ENCODE measurements at regions not wholly inside any gene's neighbourhood (a gene's known extent, or its start where the extent isn't known, plus 50 kb on each side); places are given as distances from the start of the nearest gene placed in this dataset.
"Not testable (repeated sequence)": the region's sequence is repeated elsewhere in the genome, so short reads cannot be mapped to it uniquely, and the experiment has no call there.

GRCh38 chr2:76193089-76193488 lies 482.4 kb upstream of the GCFC2 start:
- Mint-ChIP-seq H3K36me3 (ENCODE audit: low read depth) (no peaks in the 10 kb centered on the region), H3K4me1 (no peaks in the 10 kb centered on the region), H3K27me3 (no peaks in the 10 kb centered on the region), H3K9me3 (peaks cover 11% of the 10 kb centered on the region), H3K4me3 (no peak overlapping the region), H3K27ac (no peak overlapping the region)
- no peak for ATAC-seq (replicated peaks)

DNA sequence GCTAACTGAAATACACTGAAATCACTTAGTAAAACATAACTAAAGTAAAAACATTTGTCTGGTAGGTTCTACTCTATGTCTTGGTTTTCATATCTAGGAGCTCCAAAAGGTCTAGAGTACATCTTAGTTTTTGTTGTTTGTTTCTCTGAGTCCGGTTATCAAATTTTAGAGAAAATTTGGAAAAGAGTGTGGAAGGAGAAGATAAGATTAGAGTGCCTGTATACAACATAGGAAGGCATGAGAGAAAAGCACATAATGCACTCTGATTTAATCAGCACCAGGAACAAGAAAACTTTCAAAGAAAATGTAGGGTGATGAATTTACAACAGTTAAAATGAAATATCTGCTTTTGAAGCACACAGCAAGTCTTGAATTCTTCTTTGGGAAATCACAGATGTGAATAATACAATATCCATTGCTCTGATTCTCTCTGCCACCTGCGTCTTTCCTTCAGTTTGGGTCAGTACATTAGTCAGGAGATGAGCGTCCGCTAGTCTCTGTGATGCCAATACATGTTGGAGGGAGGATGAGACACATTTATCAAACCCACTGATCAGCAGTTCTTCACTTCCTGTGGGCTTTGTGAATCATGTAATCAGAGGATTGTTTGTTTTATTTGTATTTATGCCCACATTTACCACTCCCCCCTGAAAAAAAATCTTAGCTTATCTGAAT lies 477.8 kb upstream of the GCFC2 start:
- Mint-ChIP-seq H3K27me3 (no peaks in the 10 kb centered on the region), H3K4me3 (no peak overlapping the region), H3K4me1 (no peaks in the 10 kb centered on the region), H3K9me3 (peaks cover 11% of the 10 kb centered on the region), H3K27ac (no peak overlapping the region), H3K36me3 (ENCODE audit: low read depth) (no peaks in the 10 kb centered on the region)
- no peak for ATAC-seq (replicated peaks)

- H3K4me3 Mint-ChIP-seq, result no peak overlapping the region
- no peaks in the 10 kb centered on the region for H3K4me1 Mint-ChIP-seq
- ATAC-seq (replicated peaks), result no peak
- H3K36me3 Mint-ChIP-seq (ENCODE audit: low read depth), result no peaks in the 10 kb centered on the region
- H3K27me3 Mint-ChIP-seq, result no peaks in the 10 kb centered on the region
- no peak overlapping the region for H3K27ac Mint-ChIP-seq
- peaks cover 8% of the 10 kb centered on the region for H3K9me3 Mint-ChIP-seq
Measured at GRCh38 chr2:76187415-76187814, 476.7 kb upstream of the GCFC2 start.

DNA sequence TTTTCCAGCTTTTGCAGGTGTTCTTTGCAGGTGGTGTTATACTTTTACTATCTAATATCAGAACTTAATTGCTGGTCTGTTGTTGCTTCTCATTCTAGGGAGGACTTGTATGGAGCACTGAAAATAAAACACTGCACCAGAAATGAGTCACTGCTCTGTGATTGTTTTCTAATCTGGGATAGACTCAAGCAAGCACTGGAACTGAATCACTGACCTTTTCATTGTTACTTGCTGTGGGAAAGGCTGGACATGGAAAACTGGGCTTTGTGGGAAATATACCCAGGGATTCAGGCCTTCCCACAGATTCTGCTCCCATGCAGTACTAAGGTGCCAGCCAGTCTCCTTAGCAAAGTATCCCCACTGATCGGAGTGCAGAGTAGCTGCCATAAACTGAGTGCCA lies 470.0 kb upstream of the GCFC2 start:
- Mint-ChIP-seq H3K36me3 (ENCODE audit: low read depth) (no peaks in the 10 kb centered on the region), H3K9me3 (peaks cover 12% of the 10 kb centered on the region), H3K27ac (no peak overlapping the region), H3K4me1 (no peaks in the 10 kb centered on the region), H3K27me3 (no peaks in the 10 kb centered on the region), H3K4me3 (no peak overlapping the region)
- no peak for ATAC-seq (replicated peaks)

DNA sequence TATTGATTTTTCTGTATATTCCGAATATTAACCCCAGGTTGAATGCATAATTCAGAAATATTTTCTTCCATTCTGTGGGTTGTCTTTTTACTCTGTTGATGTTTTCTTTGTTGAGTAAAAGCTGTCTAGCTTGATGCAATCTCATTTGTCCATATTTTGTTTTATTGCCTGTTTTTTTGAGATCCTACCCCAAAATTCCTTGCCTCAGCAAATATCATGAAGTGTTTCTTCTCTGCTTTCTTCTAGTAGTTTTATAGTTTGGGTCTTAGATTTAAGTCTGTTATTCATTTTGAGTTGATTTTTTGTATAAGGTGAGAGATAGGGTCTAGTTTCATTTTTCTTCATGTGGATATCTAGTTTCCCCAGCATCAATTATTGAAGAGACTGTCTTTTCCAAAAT lies 467.9 kb upstream of the GCFC2 start:
- Mint-ChIP-seq H3K27me3 (no peaks in the 10 kb centered on the region), H3K4me1 (no peaks in the 10 kb centered on the region), H3K4me3 (no peak overlapping the region), H3K27ac (no peak overlapping the region), H3K9me3 (peaks cover 25% of the 10 kb centered on the region), H3K36me3 (ENCODE audit: low read depth) (no peaks in the 10 kb centered on the region)
- ATAC-seq (replicated peaks), result no peak

DNA sequence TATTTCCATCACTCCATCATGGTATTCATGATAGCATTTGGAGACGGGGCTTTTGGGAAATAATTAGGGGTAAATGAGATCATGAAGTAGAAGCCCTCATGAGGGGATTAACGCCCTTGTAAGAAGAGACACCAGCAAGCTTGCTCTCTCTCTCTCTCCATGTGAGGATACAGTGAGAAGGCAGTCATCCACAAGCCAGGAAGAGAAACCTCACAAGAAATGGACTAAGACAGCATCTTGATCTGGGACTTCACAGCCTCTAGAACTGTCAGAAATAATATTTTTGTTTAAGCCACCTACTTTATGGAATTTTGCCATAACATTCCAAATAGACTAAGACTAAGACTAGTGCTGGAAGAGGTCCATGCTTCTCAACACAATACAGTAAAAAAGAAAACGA lies 464.6 kb upstream of the GCFC2 start:
- Mint-ChIP-seq H3K4me1 (no peaks in the 10 kb centered on the region), H3K27me3 (no peaks in the 10 kb centered on the region), H3K4me3 (no peak overlapping the region), H3K27ac (no peak overlapping the region), H3K9me3 (peaks cover 22% of the 10 kb centered on the region), H3K36me3 (ENCODE audit: low read depth) (no peaks in the 10 kb centered on the region)
- no peak for ATAC-seq (replicated peaks)

DNA sequence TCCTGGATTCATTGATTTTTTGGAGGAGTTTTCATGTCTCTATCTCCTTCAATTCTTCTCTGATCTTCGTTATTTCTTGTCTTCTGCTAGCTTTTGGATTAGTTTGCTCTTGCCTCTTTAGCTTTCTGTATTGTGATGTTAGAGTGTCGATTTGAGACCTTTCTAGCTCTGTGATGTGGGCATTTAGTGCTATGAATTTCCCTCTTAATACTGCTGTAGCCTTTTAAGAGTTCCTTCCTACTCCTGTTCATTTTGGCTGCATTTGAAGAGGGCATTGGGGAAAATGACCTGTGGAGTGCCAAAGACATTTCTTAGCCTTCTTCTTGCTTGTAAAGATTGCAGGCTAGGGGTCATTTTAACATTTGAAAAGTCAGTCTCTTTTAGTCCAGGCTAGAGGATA lies 463.8 kb upstream of the GCFC2 start:
- no peaks in the 10 kb centered on the region for H3K27me3 Mint-ChIP-seq
- ATAC-seq (replicated peaks), result no peak
- no peaks in the 10 kb centered on the region for H3K4me1 Mint-ChIP-seq
- H3K27ac Mint-ChIP-seq, result no peak overlapping the region
- H3K4me3 Mint-ChIP-seq, result no peak overlapping the region
- no peaks in the 10 kb centered on the region for H3K36me3 Mint-ChIP-seq (ENCODE audit: low read depth)
- peaks cover 22% of the 10 kb centered on the region for H3K9me3 Mint-ChIP-seq

DNA sequence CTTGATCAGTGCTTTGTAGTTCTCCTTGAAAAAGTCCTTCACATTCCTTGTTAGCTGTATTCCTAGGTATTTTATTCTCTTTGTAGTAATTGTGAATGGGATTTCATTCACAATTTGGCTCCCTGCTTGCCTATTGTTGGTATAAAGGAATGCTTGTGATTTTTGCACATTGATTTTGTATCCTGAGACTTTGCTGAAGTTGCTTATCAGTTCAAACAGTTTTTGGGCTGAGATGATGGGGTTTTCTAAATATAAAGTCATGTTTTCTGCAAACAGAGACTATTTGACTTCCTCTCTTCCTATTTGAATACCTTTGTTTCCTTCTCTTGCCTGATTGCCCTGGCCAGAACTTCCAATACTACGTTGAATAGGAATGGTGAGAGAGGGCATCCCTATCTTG lies 462.5 kb upstream of the GCFC2 start:
- H3K4me3 Mint-ChIP-seq; H3K36me3 Mint-ChIP-seq (ENCODE audit: low read depth); H3K27ac Mint-ChIP-seq; H3K27me3 Mint-ChIP-seq; H3K4me1 Mint-ChIP-seq; ATAC-seq (replicated peaks): not testable (repeated sequence)
- peaks cover 19% of the 10 kb centered on the region for H3K9me3 Mint-ChIP-seq

DNA sequence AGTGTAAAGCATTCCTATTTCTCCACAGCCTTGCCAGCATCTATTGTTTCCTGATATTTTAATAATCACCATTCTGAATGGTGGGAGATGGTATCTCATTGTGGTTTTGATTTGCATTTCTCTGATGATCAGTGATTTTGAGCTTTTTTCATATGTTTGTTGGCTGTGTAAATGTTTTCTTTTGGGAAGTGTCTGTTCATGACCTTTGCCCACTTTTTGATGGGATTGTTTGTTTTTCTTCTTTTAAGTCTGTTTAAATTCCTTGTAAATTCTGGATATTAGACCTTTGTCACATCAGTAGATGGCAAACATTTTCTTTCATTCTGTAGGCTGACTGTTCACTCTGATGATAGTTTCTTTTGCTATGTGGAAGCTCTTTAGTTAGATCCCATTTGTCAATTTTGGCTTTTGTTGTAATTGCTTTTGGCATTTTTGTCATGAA lies 461.5 kb upstream of the GCFC2 start:
- peaks cover 19% of the 10 kb centered on the region for H3K9me3 Mint-ChIP-seq
- not testable (repeated sequence) for H3K4me3 Mint-ChIP-seq; H3K27me3 Mint-ChIP-seq; ATAC-seq (replicated peaks); H3K36me3 Mint-ChIP-seq (ENCODE audit: low read depth); H3K4me1 Mint-ChIP-seq; H3K27ac Mint-ChIP-seq

DNA sequence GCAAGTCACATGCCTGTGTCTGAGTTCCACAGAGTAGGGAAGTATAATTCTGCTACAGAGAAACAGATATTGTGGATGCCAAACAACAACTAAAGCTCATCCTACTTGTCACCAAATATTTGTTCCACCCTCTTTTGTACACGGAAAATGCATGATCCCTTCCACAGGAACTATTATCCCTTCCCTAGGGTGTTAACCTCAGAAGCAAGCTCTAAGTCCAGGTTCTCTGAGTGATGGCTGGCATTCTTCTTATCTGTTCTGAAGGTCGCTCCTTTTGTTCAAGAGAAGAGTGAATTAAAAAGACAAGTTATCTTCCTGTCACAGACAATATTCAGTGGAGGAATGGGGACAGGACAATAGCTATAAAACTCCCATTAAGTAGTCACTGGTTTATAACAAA lies 460.1 kb upstream of the GCFC2 start:
- H3K4me3 Mint-ChIP-seq, result no peak overlapping the region
- no peaks in the 10 kb centered on the region for H3K36me3 Mint-ChIP-seq (ENCODE audit: low read depth)
- no peaks in the 10 kb centered on the region for H3K4me1 Mint-ChIP-seq
- peaks cover 13% of the 10 kb centered on the region for H3K9me3 Mint-ChIP-seq
- no peak for ATAC-seq (replicated peaks)
- H3K27ac Mint-ChIP-seq, result no peak overlapping the region
- no peaks in the 10 kb centered on the region for H3K27me3 Mint-ChIP-seq

DNA sequence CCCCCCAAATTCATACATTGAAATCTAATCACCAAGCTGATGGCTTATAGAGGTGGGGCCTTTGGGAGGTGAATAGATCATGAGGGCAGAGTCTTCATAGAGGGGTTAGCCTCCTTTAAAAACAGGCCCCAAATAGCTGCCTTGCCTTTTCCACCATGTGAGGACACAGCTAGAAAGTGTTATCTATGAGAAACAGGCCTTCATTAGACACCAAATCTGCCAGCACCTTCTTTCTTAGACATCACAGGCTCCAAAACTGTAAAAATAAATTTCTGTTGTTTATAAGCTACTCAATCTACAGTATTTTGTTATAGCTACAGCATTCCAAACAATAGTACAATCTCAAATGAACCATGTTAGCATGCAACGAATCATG lies 459.3 kb upstream of the GCFC2 start:
- ATAC-seq (replicated peaks), result no peak
- Mint-ChIP-seq H3K9me3 (peaks cover 9% of the 10 kb centered on the region), H3K4me3 (no peak overlapping the region), H3K4me1 (no peaks in the 10 kb centered on the region), H3K27me3 (no peaks in the 10 kb centered on the region), H3K27ac (no peak overlapping the region), H3K36me3 (ENCODE audit: low read depth) (no peaks in the 10 kb centered on the region)

DNA sequence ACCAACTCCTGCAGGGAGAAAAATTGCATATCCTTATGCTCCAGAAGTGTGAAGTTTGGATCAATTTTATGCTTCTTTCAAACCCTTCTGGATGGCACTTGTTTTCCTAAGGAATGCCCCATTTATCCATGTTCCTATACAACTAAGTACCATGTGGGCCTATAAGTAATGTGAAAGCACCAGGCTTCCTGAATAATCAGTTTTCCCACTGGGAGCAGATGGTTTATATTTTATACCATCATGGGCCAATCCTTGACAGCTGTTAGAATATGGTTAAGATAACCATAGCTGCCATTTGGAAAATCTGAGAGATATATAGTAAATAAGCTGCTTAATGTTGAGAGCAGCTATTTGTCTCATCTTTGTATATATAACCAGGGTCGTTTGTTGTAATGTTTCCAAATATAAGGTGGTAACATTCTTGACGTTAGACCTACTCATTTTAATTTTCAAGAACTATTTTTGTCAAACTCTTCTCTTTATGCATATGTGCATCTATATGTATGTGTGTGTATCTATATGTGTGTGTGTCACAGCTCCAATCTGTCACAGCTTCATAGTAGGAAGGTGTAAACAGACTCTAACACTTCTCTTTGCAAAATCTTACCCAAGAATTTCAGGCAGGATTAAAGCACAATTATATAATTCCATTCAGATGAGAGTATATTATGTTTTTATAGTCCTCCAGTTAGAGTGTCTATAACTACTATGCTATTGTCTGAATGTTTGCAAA lies 458.7 kb upstream of the GCFC2 start:
- Mint-ChIP-seq H3K36me3 (ENCODE audit: low read depth) (no peaks in the 10 kb centered on the region), H3K4me3 (no peak overlapping the region), H3K27ac (no peak overlapping the region), H3K9me3 (peaks cover 5% of the 10 kb centered on the region), H3K27me3 (no peaks in the 10 kb centered on the region), H3K4me1 (no peaks in the 10 kb centered on the region)
- no peak for ATAC-seq (replicated peaks)

DNA sequence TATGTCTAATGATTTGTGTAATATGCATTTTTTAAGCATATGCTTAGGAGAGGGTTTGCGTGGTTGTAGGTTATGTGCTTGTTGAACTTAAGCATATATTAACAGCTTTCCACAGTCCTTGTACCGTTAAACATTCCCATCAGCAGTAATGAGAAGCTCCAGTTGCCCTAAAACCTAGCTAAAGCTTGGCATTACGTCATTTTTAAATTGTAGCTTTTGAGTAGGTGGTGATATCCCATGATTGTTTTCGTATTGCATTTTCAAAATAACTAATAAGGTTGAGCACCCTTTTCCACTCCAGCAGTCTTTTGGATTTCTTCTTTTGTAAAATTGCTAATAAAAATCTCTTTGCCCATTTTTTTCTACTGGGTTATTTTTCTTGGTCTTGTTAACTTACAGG lies 453.1 kb upstream of the GCFC2 start:
- no peaks in the 10 kb centered on the region for H3K4me1 Mint-ChIP-seq
- no peak for ATAC-seq (replicated peaks)
- H3K27ac Mint-ChIP-seq, result no peak overlapping the region
- no peaks in the 10 kb centered on the region for H3K36me3 Mint-ChIP-seq (ENCODE audit: low read depth)
- H3K27me3 Mint-ChIP-seq, result no peaks in the 10 kb centered on the region
- H3K9me3 Mint-ChIP-seq, result peaks cover 12% of the 10 kb centered on the region
- H3K4me3 Mint-ChIP-seq, result no peak overlapping the region

- Mint-ChIP-seq H3K9me3 (peaks cover 16% of the 10 kb centered on the region), H3K4me1 (no peaks in the 10 kb centered on the region), H3K36me3 (ENCODE audit: low read depth) (no peaks in the 10 kb centered on the region), H3K4me3 (no peak overlapping the region), H3K27me3 (no peaks in the 10 kb centered on the region), H3K27ac (no peak overlapping the region)
- no peak for ATAC-seq (replicated peaks)
Measured at GRCh38 chr2:76160670-76161069, 450.0 kb upstream of the GCFC2 start.

DNA sequence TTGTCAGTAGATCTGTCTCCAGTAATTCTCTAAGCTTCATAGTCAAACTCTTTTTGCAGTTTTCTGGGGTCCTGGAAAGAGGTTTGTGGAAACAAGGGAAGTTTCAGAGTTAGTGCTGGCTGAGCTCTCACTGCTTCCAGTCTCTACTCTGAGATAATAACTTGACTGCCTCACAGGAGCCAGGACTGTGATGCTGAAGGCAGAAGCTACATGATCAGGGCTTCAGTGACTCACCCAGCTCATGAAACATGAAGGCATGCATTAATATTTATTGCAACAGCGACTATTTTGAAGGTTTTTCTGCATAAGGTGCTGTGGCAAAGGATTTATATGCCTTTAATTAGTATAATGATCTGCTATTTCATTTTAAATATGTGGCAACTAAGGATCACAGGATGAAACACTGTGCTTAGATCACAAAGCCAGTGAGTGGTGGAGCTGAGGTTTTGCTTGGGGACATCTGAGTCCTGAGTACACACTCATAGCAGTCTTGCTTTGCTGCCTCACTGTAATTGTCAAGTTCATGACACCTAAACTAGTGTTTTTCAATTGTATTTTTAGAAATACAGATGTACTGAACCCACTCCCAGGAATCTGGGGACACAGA lies 448.4 kb upstream of the GCFC2 start:
- Mint-ChIP-seq H3K4me1 (no peaks in the 10 kb centered on the region), H3K27ac (no peak overlapping the region), H3K36me3 (ENCODE audit: low read depth) (no peaks in the 10 kb centered on the region), H3K9me3 (peaks cover 16% of the 10 kb centered on the region), H3K4me3 (no peak overlapping the region), H3K27me3 (no peaks in the 10 kb centered on the region)
- ATAC-seq (replicated peaks), result no peak
